HCT116 (cell line): ENCODE measurements at regions not wholly inside any gene's neighbourhood (a gene's known extent, or its start where the extent isn't known, plus 50 kb on each side); places are given as distances from the start of the nearest gene placed in this dataset.

Experiments
- ATAC-seq: fragments of 200-7000 bp; cut with Tn5 transposase; 2 replicates; pipeline ENCODE4 v1.9.1; 2020; ENCODE audit warnings: mild to moderate bottlenecking, moderate library complexity
- BruUV-seq: library from RNA; stranded (reverse); fragments of 400-500 nt; replicated peaks from 2 replicates; lab custom pipeline; 2021; lab: Mats Ljungman, UMichigan
- CTCF ChIA-PET: fragments of 300-600 bp; sonication (Branson Sonifier 250); formaldehyde crosslinking; loops from one replicate; lab custom pipeline; 2021; ENCODE audit warnings: antibody characterized with exemption; lab: Charles Lee
- POLR2A ChIA-PET: fragments of 300-600, 350-600 bp; sonication (Branson Sonifier 250); formaldehyde crosslinking; loops from one replicate; lab custom pipeline; 2021; ENCODE audit warnings: antibody characterized with exemption; lab: Charles Lee
- RAD21 ChIA-PET, 2 experiments: fragments of 300-600 bp; sonication (Branson Sonifier 250); formaldehyde crosslinking; loops; one replicate each; lab custom pipeline; 2023; ENCODE audit warnings: low total read pairs in 2 of 2; ENCODE audit not compliant: uncharacterized antibody in 2 of 2, unreplicated experiment in 2 of 2, low non-redundant PET in 1 of 2; lab: Charles Lee
- DNase-seq: peaks from one replicate; pipeline ENCODE4 v3.0.0-alpha.2; 2010; ENCODE audit warnings: low read depth, low spot score
- H2AFZ ChIP-seq: fragments of 200-600 bp; shearing (Covaris generic), sonication (generic); 2 replicates; pipeline ENCODE4 v1.6.1; 2017; ENCODE audit warnings: low read depth, mixed run types, mixed read lengths, antibody characterized with exemption, low read length; ENCODE audit not compliant: poor library complexity, severe bottlenecking
- H3K27ac ChIP-seq: 2 replicates; pipeline ENCODE4 v1.5.1; 2012; ENCODE audit warnings: low read depth, low read length
- H3K27me3 ChIP-seq: fragments of 200-600 bp; sonication (generic); 2 replicates; pipeline ENCODE4 v1.6.1; 2016; ENCODE audit warnings: mixed run types, low read length, mixed read lengths; ENCODE audit not compliant: insufficient read depth
- H3K36me3 ChIP-seq, 2 experiments: fragments of 200-500 bp in 1 of 2; fragments of 200-600 bp in 1 of 2; sonication (Bioruptor generic) in 1 of 2; sonication (generic) in 1 of 2; 2 replicates each; pipeline versions ENCODE4 v1.5.1 to v1.6.1; 2014 to 2016; ENCODE audit warnings: low read length in 2 of 2, inconsistent platforms in 1 of 2, mixed read lengths in 1 of 2, mixed run types in 1 of 2; ENCODE audit not compliant: insufficient read depth in 2 of 2, control insufficient read depth in 1 of 2
- H3K4me1 ChIP-seq, 2 experiments: fragments of 200-600 bp in 1 of 2; sonication (generic) in 1 of 2; 2 replicates each; pipeline versions ENCODE4 v1.5.1 to v1.6.1; 2012 to 2017; ENCODE audit warnings: low read length in 2 of 2, inconsistent platforms in 1 of 2, mild to moderate bottlenecking in 1 of 2, mixed read lengths in 1 of 2, mixed run types in 1 of 2, moderate library complexity in 1 of 2; ENCODE audit not compliant: insufficient read depth in 2 of 2, control insufficient read depth in 1 of 2
- H3K4me2 ChIP-seq: fragments of 200-600 bp; sonication (generic); 2 replicates; pipeline ENCODE4 v1.6.1; 2017; ENCODE audit warnings: mixed run types, low read length, mixed read lengths
- H3K4me3 ChIP-seq, 2 experiments: fragments of 200-600 bp in 1 of 2; sonication (generic) in 1 of 2; replicated peaks in 1 of 2; 2 replicates each; pipeline ENCODE4 v1.5.1; 2011 to 2016; ENCODE audit warnings: low read length in 2 of 2, control low read depth in 1 of 2, low read depth in 1 of 2, mild to moderate bottlenecking in 1 of 2, mixed read lengths in 1 of 2, mixed run types in 1 of 2
- H3K79me2 ChIP-seq: fragments of 200-600 bp; sonication (generic); 2 replicates; pipeline ENCODE4 v1.6.1; 2017; ENCODE audit warnings: mild to moderate bottlenecking, mixed run types, low read length, moderate library complexity, mixed read lengths; ENCODE audit not compliant: insufficient read depth
- H3K9ac ChIP-seq: fragments of 200-600 bp; sonication (generic); 2 replicates; pipeline ENCODE4 v1.6.1; 2016; ENCODE audit warnings: low read length, mixed read lengths
- H3K9me2 ChIP-seq: fragments of 200-600 bp; sonication (generic), shearing (Covaris generic); 2 replicates; pipeline ENCODE4 v1.6.1; 2017; ENCODE audit warnings: mixed run types, mild to moderate bottlenecking, moderate library complexity; ENCODE audit not compliant: insufficient read depth
- H3K9me3 ChIP-seq, 2 experiments: fragments of 200-500 bp in 1 of 2; fragments of 200-600 bp in 1 of 2; sonication (Bioruptor generic) in 1 of 2; sonication (generic) in 1 of 2; 2 replicates each; pipeline ENCODE4 v1.6.1; 2014 to 2017; ENCODE audit warnings: low read length in 2 of 2, mixed read lengths in 2 of 2, inconsistent platforms in 1 of 2, low read depth in 1 of 2, mild to moderate bottlenecking in 1 of 2, mixed run types in 1 of 2, moderate library complexity in 1 of 2; ENCODE audit not compliant: control insufficient read depth in 1 of 2, insufficient read depth in 1 of 2
- H4K20me1 ChIP-seq: fragments of 200-600 bp; sonication (generic), shearing (Covaris generic); 2 replicates; pipeline ENCODE4 v1.6.1; 2017; ENCODE audit warnings: mixed run types, mild to moderate bottlenecking, moderate library complexity; ENCODE audit not compliant: insufficient read depth
- CBX3 ChIP-seq: IDR thresholded peaks from 2 replicates; pipeline ENCODE4 v1.6.1; 2012; ENCODE audit warnings: low read depth
- ELF1 ChIP-seq: IDR thresholded peaks from 2 replicates; pipeline ENCODE4 v1.6.1; 2012; ENCODE audit warnings: low read depth, borderline replicate concordance
- EZH2 ChIP-seq: fragments of 200-600 bp; sonication (generic); IDR thresholded peaks from 2 replicates; pipeline ENCODE4 v1.6.1; 2017; ENCODE audit warnings: antibody characterized with exemption, mixed run types
- EZH2phosphoT487 ChIP-seq: fragments of 200-600 bp; IDR thresholded peaks from 2 replicates; pipeline ENCODE4 v1.6.1; 2018; ENCODE audit warnings: antibody characterized with exemption, borderline replicate concordance
- JUND ChIP-seq: IDR thresholded peaks from 2 replicates; pipeline ENCODE4 v1.6.1; 2012
- SIN3A ChIP-seq: IDR thresholded peaks from 2 replicates; pipeline ENCODE4 v1.6.1; 2012; ENCODE audit warnings: low read depth
- SP1 ChIP-seq: IDR thresholded peaks from 2 replicates; pipeline ENCODE4 v1.6.1; 2012; ENCODE audit warnings: low read depth
- SRF ChIP-seq: IDR thresholded peaks from 2 replicates; pipeline ENCODE4 v1.6.1; 2012; ENCODE audit warnings: low read depth
- TCF7L2 ChIP-seq: IDR thresholded peaks from 2 replicates; pipeline ENCODE4 v1.7.0; 2011; ENCODE audit warnings: borderline replicate concordance, inconsistent platforms; ENCODE audit not compliant: insufficient read depth, insufficient read length; ENCODE audit errors: extremely low read depth
- YY1 ChIP-seq: IDR thresholded peaks from 2 replicates; pipeline ENCODE4 v1.6.1; 2011; ENCODE audit warnings: low read length, low read depth, moderate library complexity, mild to moderate bottlenecking; ENCODE audit not compliant: insufficient replicate concordance; ENCODE audit errors: extremely low read depth
- ZFX ChIP-seq: fragments of 450-650 bp; IDR thresholded peaks from 2 replicates; pipeline ENCODE4 v1.6.1; 2017
- intact Hi-C: fragments of 100-400 bp; cut with micrococcal nuclease; formaldehyde crosslinking; loops from 2 replicates; pipeline ENCODE4 v1.10.0; 2022
- TF ChIP-seq, protein P1 (sequence below): IDR thresholded peaks from 2 replicates; pipeline ENCODE4 v1.6.1; 2012
- TF ChIP-seq, protein P2 (sequence below), 3 experiments: fragments of 200-600 bp in 1 of 3; sonication (generic) in 1 of 3; IDR thresholded peaks in 2 of 3; conservative IDR thresholded peaks in 1 of 3; 2 replicates each; pipeline ENCODE4 v1.5.1; 2012 to 2017; ENCODE audit warnings: low read depth in 2 of 3, low read length in 2 of 3, antibody characterized with exemption in 1 of 3, borderline replicate concordance in 1 of 3, control low read depth in 1 of 3, mild to moderate bottlenecking in 1 of 3, mixed read lengths in 1 of 3, mixed run types in 1 of 3, moderate library complexity in 1 of 3; ENCODE audit not compliant: insufficient read depth in 1 of 3
- TF ChIP-seq, protein P3 (sequence below): IDR thresholded peaks from 2 replicates; pipeline ENCODE4 v1.6.1; 2012
- TF ChIP-seq, protein P4 (sequence below): IDR thresholded peaks from 2 replicates; pipeline ENCODE4 v1.6.1; 2011; ENCODE audit warnings: mild to moderate bottlenecking, low read length, moderate library complexity; ENCODE audit not compliant: insufficient replicate concordance; ENCODE audit errors: extremely low read depth

DNA sequence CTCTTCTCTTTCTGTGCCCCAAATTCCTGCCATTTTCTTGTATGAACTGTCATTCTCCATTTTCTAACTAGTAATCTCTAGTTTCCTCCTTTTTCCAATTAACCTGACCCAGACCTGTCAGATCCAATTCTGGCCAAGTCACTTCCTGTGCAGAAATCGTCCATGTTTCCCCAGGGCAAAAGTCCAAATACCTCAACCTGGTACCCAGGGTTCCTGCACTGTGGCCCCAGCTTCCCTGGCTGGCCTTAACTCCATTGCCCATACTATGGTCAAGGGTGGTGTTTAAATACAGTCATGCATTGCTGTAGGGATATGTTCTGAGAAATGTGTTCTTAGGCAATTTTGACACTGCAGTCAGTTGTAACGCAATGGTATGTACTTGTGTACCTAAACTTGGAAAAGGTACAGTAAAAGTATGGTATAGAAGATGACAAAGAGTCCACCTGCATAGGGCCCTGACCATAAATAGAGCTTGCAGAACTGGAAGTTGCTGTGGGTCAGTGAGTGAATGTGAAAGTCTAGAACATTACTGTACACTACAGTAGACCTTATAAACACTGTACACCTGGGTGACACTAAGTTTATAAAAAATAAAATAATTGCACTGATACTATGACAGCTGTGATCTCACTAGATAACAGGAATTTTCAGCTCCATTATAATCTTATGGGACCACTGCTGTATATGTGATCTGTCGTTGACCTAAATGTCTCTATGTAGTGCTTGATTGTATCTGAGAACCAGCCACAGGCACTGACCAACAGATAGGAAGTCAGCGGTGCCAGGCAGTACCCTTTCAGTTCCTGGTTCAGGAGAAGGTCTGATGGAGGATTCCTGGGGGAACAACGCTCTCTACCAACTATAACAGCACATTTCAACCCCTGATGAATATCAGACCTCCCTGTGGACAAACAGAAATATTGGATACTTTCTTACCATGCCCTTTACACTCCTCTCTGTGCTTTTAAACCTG lies 336.1 kb upstream of the PROK2 start:
- Histone ChIP-seq H3K9me2 (no peaks in the 10 kb centered on the region), H4K20me1 (no peaks in the 10 kb centered on the region), H3K27ac (no peak overlapping the region), H3K4me2 (no peak overlapping the region), H3K4me1 (peaks cover 8 to 14% of the 10 kb centered on the region in 2 experiments; a peak in 3 of 4 replicates), H3K27me3 (no peaks in the 10 kb centered on the region), H3K9me3 (no peaks in the 10 kb centered on the region), H3K9ac (no peak overlapping the region), H3K36me3 (no peaks in the 10 kb centered on the region), H3K4me3 (no peak overlapping the region), H3K79me2 (no peaks in the 10 kb centered on the region), H2AFZ (no peak overlapping the region)
- CTCF ChIA-PET: no interaction called here
- intact Hi-C loops: no loop called here
- TF ChIP-seq SIN3A (no peak), SRF (no peak), JUND (no peak)
- TF ChIP-seq, protein P1, sequence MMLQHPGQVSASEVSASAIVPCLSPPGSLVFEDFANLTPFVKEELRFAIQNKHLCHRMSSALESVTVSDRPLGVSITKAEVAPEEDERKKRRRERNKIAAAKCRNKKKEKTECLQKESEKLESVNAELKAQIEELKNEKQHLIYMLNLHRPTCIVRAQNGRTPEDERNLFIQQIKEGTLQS: no peak
- TF ChIP-seq, protein P2, sequence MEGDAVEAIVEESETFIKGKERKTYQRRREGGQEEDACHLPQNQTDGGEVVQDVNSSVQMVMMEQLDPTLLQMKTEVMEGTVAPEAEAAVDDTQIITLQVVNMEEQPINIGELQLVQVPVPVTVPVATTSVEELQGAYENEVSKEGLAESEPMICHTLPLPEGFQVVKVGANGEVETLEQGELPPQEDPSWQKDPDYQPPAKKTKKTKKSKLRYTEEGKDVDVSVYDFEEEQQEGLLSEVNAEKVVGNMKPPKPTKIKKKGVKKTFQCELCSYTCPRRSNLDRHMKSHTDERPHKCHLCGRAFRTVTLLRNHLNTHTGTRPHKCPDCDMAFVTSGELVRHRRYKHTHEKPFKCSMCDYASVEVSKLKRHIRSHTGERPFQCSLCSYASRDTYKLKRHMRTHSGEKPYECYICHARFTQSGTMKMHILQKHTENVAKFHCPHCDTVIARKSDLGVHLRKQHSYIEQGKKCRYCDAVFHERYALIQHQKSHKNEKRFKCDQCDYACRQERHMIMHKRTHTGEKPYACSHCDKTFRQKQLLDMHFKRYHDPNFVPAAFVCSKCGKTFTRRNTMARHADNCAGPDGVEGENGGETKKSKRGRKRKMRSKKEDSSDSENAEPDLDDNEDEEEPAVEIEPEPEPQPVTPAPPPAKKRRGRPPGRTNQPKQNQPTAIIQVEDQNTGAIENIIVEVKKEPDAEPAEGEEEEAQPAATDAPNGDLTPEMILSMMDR (IDR thresholded peaks at IDR 0.05 in 2 of 3, conservative IDR thresholded peaks at IDR 0.05 in 1 of 3; ENCODE audit: borderline replicate concordance in 1 of 3, insufficient read depth in 1 of 3, low read depth in 2 of 3, low read length in 2 of 3): no peak
- no TSS peak for BruUV-seq
- RAD21 ChIA-PET: no interaction called here
- POLR2A ChIA-PET: no interaction called here
- no peak for ATAC-seq
- DNase-seq: no peak

DNA sequence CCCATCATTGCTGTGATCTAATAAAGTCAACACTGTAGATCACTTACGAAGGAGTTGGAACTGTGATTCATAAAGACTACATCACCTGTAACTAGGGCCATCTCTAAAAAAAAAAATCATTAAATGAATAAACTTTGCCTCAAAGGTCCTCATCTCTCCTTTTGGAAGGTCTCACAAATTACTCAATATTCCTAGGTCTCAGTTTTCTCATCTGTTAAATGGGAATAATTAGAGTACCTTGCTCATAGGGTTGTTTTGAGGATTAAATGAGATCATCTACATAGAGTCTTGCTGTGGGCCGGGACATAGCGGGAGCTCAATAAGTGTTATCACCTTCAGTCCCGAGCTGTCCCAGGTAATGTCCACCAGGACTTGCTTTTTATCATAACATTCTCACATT lies 335.1 kb upstream of the PROK2 start:
- RAD21 ChIA-PET: no interaction called here

More for the DNA sequence above, 335.1 kb upstream of the PROK2 start:
- POLR2A ChIA-PET: no interaction called here
- intact Hi-C loops: no loop called here
- no peak for TF ChIP-seq EZH2phosphoT487
- TF ChIP-seq SP1: no peak
- TF ChIP-seq SRF: no peak
- TF ChIP-seq, protein P3, sequence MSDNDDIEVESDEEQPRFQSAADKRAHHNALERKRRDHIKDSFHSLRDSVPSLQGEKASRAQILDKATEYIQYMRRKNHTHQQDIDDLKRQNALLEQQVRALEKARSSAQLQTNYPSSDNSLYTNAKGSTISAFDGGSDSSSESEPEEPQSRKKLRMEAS: no peak
- TF ChIP-seq ZFX: no peak
- no peak for TF ChIP-seq CBX3
- TF ChIP-seq YY1: no peak
- TF ChIP-seq ELF1: no peak
- no peak for TF ChIP-seq SIN3A
- no peak for TF ChIP-seq EZH2
- TF ChIP-seq, protein P4, sequence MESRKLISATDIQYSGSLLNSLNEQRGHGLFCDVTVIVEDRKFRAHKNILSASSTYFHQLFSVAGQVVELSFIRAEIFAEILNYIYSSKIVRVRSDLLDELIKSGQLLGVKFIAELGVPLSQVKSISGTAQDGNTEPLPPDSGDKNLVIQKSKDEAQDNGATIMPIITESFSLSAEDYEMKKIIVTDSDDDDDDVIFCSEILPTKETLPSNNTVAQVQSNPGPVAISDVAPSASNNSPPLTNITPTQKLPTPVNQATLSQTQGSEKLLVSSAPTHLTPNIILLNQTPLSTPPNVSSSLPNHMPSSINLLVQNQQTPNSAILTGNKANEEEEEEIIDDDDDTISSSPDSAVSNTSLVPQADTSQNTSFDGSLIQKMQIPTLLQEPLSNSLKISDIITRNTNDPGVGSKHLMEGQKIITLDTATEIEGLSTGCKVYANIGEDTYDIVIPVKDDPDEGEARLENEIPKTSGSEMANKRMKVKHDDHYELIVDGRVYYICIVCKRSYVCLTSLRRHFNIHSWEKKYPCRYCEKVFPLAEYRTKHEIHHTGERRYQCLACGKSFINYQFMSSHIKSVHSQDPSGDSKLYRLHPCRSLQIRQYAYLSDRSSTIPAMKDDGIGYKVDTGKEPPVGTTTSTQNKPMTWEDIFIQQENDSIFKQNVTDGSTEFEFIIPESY: no peak
- no peak for TF ChIP-seq TCF7L2
- H3K9me3 ChIP-seq: no peaks in the 10 kb centered on the region
- CTCF ChIA-PET: no interaction called here
- no peak overlapping the region for H3K4me2 ChIP-seq
- H3K27me3 ChIP-seq: no peaks in the 10 kb centered on the region
- no peak overlapping the region for H3K4me3 ChIP-seq
- peaks cover 8 to 14% of the 10 kb centered on the region in 2 experiments; a peak in 3 of 4 replicates for H3K4me1 ChIP-seq
- H3K27ac ChIP-seq: no peak overlapping the region
- no peak overlapping the region for H3K9ac ChIP-seq
- no peak overlapping the region for H2AFZ ChIP-seq
- ATAC-seq: no peak
- no peaks in the 10 kb centered on the region for H3K79me2 ChIP-seq
- H3K9me2 ChIP-seq: no peaks in the 10 kb centered on the region
- H3K36me3 ChIP-seq: no peaks in the 10 kb centered on the region
- no TSS peak for BruUV-seq
- DNase-seq: no peak
- no peaks in the 10 kb centered on the region for H4K20me1 ChIP-seq
